MCF 10A (cell line): ENCODE measurements at regions not wholly inside any gene's neighbourhood (a gene's known extent, or its start where the extent isn't known, plus 50 kb on each side); places are given as distances from the start of the nearest gene placed in this dataset.

Experiments
- BruUV-seq: library from RNA; stranded (reverse); fragments of 400-500 nt; replicated peaks from 2 replicates; lab custom pipeline; 2021; lab: Mats Ljungman, UMichigan
- CTCF ChIA-PET: fragments of 300-600 bp; sonication (Branson Sonifier 250); formaldehyde crosslinking; extraction: SDS; loops from one replicate; lab custom pipeline; 2021; ENCODE audit warnings: antibody characterized with exemption, inconsistent platforms; lab: Yijun Ruan, JAX
- POLR2A ChIA-PET: fragments of 300-600, 350-650 bp; sonication (Branson Sonifier 250); formaldehyde crosslinking; extraction: SDS; loops from one replicate; lab custom pipeline; 2020; ENCODE audit warnings: antibody characterized with exemption, inconsistent platforms; lab: Yijun Ruan, JAX
- DNase-seq: peaks from one replicate; pipeline ENCODE4 v3.0.0-alpha.2; 2018; ENCODE audit not compliant: unreplicated experiment
- H3K27ac Mint-ChIP-seq: one replicate; pipeline ENCODE4 v1.8.0; 2022; ENCODE audit warnings: mild to moderate bottlenecking, low read depth, mixed read lengths; ENCODE audit not compliant: unreplicated experiment
- H3K27me3 Mint-ChIP-seq: one replicate; pipeline ENCODE4 v1.8.0; 2022; ENCODE audit warnings: mixed read lengths; ENCODE audit not compliant: insufficient read depth, unreplicated experiment
- H3K36me3 Mint-ChIP-seq: one replicate; pipeline ENCODE4 v1.8.0; 2022; ENCODE audit warnings: mild to moderate bottlenecking, moderate library complexity, mixed read lengths; ENCODE audit not compliant: insufficient read depth, unreplicated experiment
- H3K4me1 Mint-ChIP-seq: one replicate; pipeline ENCODE4 v1.8.0; 2022; ENCODE audit warnings: mixed read lengths; ENCODE audit not compliant: insufficient read depth, unreplicated experiment
- H3K4me3 Mint-ChIP-seq: one replicate; pipeline ENCODE4 v1.8.0; 2022; ENCODE audit warnings: mild to moderate bottlenecking, moderate library complexity, mixed read lengths; ENCODE audit not compliant: unreplicated experiment
- H3K9me3 Mint-ChIP-seq: one replicate; pipeline ENCODE4 v1.8.0; 2022; ENCODE audit warnings: mixed read lengths; ENCODE audit not compliant: unreplicated experiment
- intact Hi-C: fragments of 100-400 bp; cut with micrococcal nuclease; formaldehyde crosslinking; loops from 2 replicates; pipeline ENCODE4 v1.14.1; 2022
- TF ChIP-seq, protein P1 (sequence below): fragments of 200-600 bp; IDR thresholded peaks from one replicate; pipeline ENCODE4 v1.8.0; 2022; ENCODE audit warnings: antibody characterized with exemption, mild to moderate bottlenecking; ENCODE audit not compliant: unreplicated experiment

DNA sequence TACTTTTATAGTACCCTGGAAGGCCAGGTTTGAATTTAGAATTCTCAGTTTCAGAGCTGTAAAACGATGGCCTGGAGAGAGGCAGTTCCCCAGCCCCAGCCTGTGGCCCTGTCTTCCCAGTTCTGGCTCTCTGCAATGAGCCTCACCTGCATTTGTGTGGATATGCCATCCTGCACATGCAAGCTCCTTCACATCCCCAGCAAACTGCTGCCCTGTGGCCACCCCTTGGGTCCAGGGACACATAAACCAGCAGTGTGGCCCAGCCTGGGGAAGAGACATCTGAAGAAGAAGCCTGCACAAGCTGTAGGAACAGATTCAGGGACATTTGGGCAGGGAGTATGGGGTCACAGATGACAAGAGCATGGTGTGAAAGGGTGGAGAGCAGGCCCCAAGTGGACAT lies 174.3 kb upstream of the CRY1 start:
- H3K4me1 Mint-ChIP-seq = no peaks in the 10 kb centered on the region
- ChIA-PET CTCF (no interaction called here), POLR2A (interaction anchor here (0.5 to 0.8 kb wide), 2 partner anchors 11 to 34 kb away, joined by 3 to 4 read pairs; no protein-coding TSS in a partner anchor)
- no peaks in the 10 kb centered on the region for H3K36me3 Mint-ChIP-seq
- no peak overlapping the region for H3K27ac Mint-ChIP-seq
- intact Hi-C loops = no loop called here
- no peaks in the 10 kb centered on the region for H3K9me3 Mint-ChIP-seq
- H3K4me3 Mint-ChIP-seq = no peak overlapping the region
- TF ChIP-seq, protein P1, sequence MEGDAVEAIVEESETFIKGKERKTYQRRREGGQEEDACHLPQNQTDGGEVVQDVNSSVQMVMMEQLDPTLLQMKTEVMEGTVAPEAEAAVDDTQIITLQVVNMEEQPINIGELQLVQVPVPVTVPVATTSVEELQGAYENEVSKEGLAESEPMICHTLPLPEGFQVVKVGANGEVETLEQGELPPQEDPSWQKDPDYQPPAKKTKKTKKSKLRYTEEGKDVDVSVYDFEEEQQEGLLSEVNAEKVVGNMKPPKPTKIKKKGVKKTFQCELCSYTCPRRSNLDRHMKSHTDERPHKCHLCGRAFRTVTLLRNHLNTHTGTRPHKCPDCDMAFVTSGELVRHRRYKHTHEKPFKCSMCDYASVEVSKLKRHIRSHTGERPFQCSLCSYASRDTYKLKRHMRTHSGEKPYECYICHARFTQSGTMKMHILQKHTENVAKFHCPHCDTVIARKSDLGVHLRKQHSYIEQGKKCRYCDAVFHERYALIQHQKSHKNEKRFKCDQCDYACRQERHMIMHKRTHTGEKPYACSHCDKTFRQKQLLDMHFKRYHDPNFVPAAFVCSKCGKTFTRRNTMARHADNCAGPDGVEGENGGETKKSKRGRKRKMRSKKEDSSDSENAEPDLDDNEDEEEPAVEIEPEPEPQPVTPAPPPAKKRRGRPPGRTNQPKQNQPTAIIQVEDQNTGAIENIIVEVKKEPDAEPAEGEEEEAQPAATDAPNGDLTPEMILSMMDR = no peak
- BruUV-seq = no TSS peak
- H3K27me3 Mint-ChIP-seq = no peaks in the 10 kb centered on the region
- DNase-seq = no peak

DNA sequence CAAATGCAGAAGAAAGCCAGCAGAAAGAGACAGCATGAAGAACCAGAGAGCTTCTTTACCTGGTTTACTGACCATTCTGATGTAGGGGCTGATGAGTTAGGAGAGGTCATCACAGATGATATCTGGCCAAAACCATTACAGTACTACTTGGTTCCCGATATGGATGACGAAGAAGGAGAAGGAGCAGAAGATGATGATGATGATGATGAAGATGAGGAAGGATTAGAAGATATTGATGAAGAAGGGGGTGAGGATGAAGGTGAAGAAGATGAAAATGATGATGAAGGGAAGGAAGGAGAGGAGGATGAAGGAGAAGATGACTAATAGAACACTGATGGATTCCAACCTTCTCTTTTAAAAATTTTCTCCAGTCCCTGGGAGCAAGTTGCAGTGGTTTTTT lies 178.2 kb upstream of the CRY1 start:
- H3K36me3 Mint-ChIP-seq = no peaks in the 10 kb centered on the region

DNA sequence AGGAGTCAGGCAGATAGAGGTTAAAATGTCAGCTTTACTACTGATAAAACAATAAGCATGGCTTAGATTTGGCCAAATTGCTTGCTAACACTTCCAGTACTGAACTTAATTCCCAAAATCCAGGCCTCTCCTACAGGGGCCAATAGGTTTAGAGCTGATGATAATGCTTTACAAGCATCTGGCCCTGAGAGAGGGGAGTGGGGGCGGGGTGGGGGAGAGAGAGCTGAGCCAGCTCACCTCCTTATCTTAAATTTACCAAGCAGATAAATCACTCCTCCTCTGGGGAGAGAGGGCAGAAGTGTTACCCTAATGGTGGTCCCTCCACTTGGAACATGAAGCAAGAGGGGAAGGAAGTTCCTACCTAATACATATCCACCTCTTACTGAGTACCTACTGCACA lies 182.2 kb upstream of the CRY1 start:
- TF ChIP-seq, protein P1 = no peak
- intact Hi-C loops = no loop called here
- H3K27me3 Mint-ChIP-seq = peaks cover 14% of the 10 kb centered on the region
- no peak for DNase-seq
- no TSS peak for BruUV-seq
- no peaks in the 10 kb centered on the region for H3K9me3 Mint-ChIP-seq
- ChIA-PET CTCF (interaction anchor here (0.6 kb wide), 1 partner anchor 38 kb away, joined by 3 read pairs; no protein-coding TSS in a partner anchor), POLR2A (interaction anchor here (0.7 kb wide), 1 partner anchor 72 kb away, joined by 3 read pairs; no protein-coding TSS in a partner anchor)
- no peaks in the 10 kb centered on the region for H3K4me1 Mint-ChIP-seq
- H3K4me3 Mint-ChIP-seq = no peak overlapping the region
- no peaks in the 10 kb centered on the region for H3K36me3 Mint-ChIP-seq
- no peak overlapping the region for H3K27ac Mint-ChIP-seq

More for the DNA sequence above, 178.2 kb upstream of the CRY1 start:
- intact Hi-C loops = no loop called here
- Mint-ChIP-seq H3K9me3 (no peaks in the 10 kb centered on the region), H3K4me1 (no peaks in the 10 kb centered on the region), H3K4me3 (no peak overlapping the region), H3K27me3 (peaks cover 14% of the 10 kb centered on the region), H3K27ac (no peak overlapping the region)
- ChIA-PET CTCF (no interaction called here), POLR2A (no interaction called here)
- DNase-seq = no peak
- no TSS peak for BruUV-seq
- TF ChIP-seq, protein P1 = no peak

DNA sequence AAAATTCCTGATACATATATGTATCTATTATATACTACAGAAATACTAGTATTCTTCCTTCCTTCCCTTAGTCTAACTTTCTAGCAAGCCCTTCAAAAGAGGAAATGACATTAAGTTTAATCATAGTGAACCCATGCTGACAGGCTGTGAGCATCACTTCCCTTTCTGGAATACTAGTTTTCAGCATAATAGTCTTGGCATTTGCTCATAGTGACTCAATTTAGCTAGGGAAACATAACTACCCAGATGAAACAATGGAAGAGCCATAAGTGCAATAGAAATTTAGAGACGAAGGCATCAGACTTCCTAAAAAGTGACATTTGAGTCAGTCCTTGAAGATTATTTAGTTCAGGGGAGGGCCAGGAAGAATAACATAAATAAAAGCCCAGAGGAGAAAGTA lies 184.5 kb upstream of the CRY1 start:
- no peaks in the 10 kb centered on the region for H3K9me3 Mint-ChIP-seq
- intact Hi-C loops = no loop called here
- H3K4me3 Mint-ChIP-seq = no peak overlapping the region
- BruUV-seq = no TSS peak
- H3K36me3 Mint-ChIP-seq = no peaks in the 10 kb centered on the region
- ChIA-PET CTCF (no interaction called here), POLR2A (interaction anchor here (0.5 kb wide), 1 partner anchor 24 kb away, joined by 3 read pairs; no protein-coding TSS in a partner anchor)
- no peaks in the 10 kb centered on the region for H3K4me1 Mint-ChIP-seq
- TF ChIP-seq, protein P1 = no peak
- H3K27me3 Mint-ChIP-seq = peaks cover 14% of the 10 kb centered on the region
- peak; percentile 9 for DNase-seq
- no peak overlapping the region for H3K27ac Mint-ChIP-seq
